Middle frontal gyrus (tissue), 1 donor: ENCODE measurements at regions not wholly inside any gene's neighbourhood (a gene's known extent, or its start where the extent isn't known, plus 50 kb on each side); places are given as distances from the start of the nearest gene placed in this dataset.
"Not testable (repeated sequence)": the region's sequence is repeated elsewhere in the genome, so short reads cannot be mapped to it uniquely, and the experiment has no call there.

ENCODE experiments used
- DNase-seq: peaks from one replicate; pipeline ENCODE4 v3.0.0-alpha.2; 2015; ENCODE audit warnings: low spot score; ENCODE audit errors: extremely low spot score

DNA sequence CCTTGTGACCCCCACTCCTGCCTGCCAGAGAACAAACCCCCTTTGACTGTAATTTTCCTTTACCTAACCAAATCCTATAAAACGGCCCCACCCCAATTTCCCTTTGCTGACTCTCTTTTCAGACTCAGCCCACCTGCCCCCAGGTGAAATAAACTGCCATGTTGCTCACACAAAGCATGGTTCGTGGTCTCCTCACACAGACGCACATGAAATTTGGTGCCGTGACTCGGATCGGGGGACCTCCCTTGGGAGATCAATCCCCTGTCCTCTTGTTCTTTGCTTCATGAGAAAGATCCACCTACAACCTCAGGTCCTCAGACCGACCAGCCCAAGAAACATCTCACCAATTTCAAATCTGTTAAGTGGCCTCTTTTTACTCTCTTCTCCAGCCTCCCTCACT is 179.0 kb downstream of the RASEF start:
- DNase-seq = not testable (repeated sequence)

DNA sequence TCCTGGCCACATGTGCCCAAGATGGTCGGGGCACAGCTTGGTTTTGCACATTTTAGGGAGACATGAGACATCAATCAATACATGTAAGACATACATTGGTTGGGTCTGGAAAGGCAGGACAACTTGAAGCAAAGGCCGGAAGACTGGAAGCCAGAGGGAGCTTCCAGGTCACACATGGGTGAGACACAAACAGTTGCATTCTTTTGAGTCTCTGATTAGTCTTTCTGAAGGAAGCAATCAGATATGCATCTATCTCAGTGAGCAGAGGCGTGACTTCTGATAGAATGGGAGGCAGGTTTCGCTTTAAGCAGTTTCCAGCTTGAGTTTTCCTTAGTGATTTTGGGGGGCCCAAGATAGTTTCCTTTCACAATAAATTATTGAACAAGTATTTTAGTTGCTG is 172.5 kb downstream of the RASEF start:
- no peak for DNase-seq

GRCh38 chr9:82890865-82891264 is 172.1 kb downstream of the RASEF start:
- DNase-seq = no peak

DNA sequence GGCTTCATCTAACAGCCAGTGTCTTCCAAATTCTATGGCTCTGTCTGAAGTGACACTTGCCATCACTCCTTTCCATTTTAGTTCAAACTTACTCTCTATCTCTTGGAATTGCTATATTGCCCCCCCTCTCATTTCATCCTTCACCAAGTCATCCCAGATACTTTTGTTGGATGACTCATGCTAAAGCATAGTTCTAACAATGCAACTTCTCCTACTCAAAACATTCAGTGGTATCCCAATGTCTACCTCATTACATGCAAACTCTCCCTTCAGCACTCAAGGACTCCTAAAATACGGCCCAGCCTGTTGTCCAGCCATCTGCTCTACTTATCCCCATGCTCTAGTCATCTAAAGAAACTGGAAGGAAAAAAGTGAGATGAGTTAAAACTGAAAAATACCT is 171.6 kb downstream of the RASEF start:
- no peak for DNase-seq

- no peak for DNase-seq
Measured at GRCh38 chr9:82893549-82893948, 169.4 kb downstream of the RASEF start.

DNA sequence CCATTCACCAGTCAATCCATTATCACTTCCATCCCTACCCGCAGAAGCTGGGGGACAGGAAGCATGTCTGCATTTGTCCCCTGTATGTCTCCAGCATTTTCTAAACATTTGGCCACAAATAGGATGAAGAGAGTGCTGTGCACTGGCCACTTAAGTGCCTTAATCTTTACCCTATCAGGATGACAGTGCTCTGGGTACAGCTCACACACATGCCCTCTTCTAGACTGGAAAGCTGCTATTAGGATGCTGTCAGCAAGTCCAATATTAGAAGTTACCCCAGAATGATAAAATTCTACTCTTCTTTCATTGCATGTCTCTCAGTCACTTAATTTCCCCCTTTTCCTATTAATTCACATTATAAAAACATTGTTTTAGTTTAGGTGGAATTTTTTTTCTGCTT is 168.4 kb downstream of the RASEF start:
- DNase-seq = no peak

DNA sequence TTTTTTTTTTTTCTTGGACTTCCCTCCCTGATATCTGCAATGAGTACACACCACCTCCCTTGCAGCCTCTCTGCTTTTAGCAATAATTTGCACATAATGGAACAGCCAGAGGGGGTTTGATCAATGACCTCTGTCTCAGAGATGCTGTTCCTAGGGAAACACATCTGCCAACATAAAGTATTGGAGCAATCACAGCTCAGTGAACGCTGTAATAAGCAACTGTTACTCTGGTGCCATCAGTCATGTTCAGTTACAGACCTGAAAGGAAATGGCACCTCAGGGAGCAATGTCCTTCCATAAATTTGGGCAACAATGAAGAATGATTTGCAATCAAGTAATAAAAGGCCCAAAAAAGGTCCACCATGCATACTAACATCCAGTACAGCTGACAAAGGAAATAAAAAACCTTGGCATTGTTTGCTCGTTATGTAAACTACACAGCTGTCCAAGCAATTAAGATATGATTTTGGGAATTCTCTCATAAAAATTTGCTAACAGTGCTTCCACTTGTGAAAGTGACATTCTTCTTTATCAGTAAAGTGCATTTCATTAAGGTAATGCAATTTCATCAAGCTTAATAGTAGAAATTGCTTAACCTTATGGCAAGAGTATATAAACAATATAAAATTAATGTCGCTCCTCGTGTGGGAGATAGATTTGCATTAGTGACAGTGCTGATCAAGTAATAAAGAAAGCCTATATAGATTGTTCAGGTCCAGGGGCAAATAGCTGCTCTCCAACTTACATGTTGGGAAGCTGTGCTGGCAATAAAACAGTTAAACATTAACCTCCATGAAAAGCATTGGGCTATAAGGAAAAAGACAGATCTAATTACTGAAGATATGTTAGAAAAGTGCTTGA is 167.8 kb downstream of the RASEF start:
- no peak for DNase-seq

GRCh38 chr9:82895822-82896110 is 167.2 kb downstream of the RASEF start:
- DNase-seq = no peak

DNA sequence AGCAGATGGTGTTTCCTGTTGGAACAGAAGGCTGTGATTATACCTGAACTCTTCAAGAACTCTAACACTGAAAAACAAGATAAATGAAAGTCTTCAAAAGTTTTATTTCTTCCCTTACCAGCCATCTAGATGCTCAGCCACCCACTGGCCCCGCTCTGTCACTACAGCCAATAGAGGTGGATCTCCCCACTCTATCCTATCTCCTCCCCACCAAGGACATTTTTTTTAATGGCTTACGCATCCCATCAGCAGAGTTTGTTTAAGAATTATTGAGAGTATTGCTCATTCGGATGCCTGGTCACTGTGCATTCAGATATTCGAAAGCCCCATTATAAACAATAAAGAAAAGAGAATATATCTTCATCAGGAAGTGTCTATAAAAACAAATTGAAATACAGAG is 159.4 kb downstream of the RASEF start:
- DNase-seq = no peak

DNA sequence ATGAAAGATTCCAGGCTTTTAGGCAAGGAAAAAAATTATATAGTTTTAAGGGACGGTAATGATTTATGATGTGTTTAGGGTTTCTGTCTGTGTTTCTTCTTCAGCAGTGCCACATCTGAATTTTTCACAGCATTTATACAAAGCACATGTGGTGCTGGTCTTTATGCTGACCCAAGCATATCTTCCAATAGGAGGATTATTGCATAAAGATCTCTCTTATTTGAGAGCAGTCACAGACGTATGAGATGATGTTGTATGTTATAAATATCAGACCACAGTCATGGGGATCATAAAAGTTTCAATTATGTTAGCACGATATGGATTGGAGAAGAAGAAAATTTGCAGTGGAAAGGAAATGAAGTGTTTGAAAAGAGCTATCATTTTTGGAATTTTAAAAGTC is 150.9 kb downstream of the RASEF start:
- DNase-seq = no peak

DNA sequence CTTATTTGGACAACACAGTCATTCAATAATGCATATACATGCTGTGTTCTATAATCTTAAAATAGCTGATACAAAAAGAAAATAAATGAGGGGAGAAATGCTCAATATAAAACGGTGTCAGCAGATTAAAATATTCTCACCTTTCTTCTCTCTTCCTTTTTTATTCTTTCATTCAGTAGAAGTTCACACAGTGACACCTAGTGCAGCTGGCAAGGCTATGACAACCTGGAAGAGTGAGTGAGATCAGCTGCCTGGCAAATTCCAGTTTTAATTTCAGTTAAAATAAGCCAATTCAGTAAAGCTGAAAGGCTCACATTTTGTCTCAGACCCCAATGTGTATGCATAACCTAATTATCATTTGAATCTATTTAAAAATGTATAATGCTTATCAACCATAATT is 150.3 kb downstream of the RASEF start:
- DNase-seq = no peak

GRCh38 chr9:82916238-82916637 is 146.7 kb downstream of the RASEF start:
- not testable (repeated sequence) for DNase-seq

GRCh38 chr9:82920154-82920553 is 142.8 kb downstream of the RASEF start:
- no peak for DNase-seq

DNA sequence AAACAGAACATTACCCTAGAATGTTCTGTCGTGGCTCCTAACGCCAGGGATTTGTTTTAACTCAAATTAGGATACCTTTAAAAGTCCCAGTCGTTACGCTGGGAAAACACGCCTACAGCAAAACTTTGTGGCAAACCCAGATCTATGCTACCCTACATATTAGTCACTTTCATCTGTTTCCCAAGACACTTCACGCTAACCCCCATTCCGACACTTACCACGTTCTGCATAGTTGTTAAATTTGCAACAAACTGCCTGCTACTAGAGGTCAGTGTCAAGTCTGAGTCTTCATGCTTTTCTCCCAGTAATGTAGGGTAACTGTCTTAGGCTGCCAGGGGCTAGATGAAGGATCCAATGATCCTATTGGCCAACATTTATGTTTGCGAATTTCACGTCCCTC is 140.3 kb downstream of the RASEF start:
- DNase-seq = no peak

DNA sequence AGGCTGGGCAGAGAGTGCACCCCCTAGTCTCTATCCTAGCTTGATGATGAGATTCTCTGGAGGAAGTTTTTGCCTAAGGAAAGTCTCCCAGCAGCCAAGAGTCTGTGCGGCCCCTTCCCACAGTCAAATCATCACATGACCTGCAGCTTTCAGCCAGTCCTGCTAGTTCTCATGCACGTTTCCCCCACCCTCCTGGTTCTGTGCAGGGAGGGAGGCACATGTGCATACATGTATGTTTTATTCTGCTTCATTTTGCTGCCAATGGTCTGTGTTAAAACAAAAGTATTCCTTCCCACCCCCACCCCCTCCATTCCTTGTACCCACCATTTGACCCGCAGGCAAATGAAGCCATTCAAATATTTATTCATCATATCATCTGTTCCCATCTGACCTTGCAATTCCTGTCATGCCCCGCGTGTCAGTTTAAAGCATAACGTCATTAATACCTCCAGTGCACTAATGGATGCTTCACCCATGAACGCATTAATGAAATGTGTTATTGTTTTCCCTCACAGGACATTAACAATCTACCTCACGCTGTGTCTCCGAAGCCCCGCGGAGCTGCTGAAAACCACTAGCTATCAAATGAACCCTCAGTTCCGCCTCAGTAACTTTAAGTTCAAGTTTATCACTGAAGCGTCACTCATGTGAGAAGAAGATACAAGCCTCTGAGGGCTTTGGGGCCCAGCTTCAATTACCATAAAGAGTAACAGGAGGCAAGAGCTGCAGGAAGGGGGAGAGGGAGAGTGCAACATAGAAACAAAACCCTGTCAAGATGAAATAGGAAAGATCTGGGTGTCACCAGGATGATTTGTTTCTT is 139.6 kb downstream of the RASEF start:
- no peak for DNase-seq

DNA sequence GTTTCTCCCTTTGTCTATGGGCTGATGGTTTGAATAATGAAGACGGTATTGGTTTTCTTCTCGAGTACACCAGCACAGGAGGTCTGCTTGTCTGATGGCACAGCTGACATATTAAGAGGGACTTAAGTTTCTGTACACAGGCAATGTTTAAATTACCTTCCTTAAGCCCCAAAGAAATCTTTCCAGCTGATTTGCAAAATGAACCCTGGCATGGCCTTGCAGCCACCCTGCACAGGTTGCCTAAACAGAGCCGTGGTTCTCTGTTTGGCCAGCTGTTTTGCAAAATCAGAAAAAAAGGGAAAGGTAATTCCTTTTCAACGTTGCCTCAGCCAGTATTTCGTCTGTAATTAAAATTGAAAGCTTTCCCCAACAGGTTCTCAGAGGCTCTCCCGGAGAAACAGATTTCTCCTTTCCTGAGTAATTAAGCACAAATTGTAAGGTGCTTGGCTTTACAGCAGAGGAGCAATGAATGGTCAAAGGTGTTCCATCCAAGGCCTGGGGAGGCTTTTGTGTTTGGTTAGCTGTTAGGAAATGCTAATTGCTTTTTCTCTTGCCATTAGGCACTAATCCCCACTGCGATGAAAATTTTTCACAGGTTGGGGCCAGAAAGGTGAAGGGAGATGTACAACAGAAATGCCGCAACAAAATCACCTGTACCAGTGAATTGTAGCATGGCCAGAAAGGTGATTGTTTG is 138.9 kb downstream of the RASEF start:
- DNase-seq = no peak
